HG03439 (cell line): ENCODE measurements at regions not wholly inside any gene's neighbourhood (a gene's known extent, or its start where the extent isn't known, plus 50 kb on each side); places are given as distances from the start of the nearest gene placed in this dataset.

ENCODE experiments used
- ATAC-seq: cut with Tn5 transposase; IDR thresholded peaks from one replicate; pipeline ENCODE4 v1.9.1; 2021; ENCODE audit warnings: mild to moderate bottlenecking, moderate library complexity; ENCODE audit not compliant: unreplicated experiment

GRCh38 chr12:67579662-67580003, 68.9 kb upstream of the DYRK2 start:
- ATAC-seq = no peak

- ATAC-seq = no peak
Measured at GRCh38 chr12:67582238-67582834, 66.2 kb upstream of the DYRK2 start.

GRCh38 chr12:67582844-67583243, 65.7 kb upstream of the DYRK2 start:
- ATAC-seq = no peak

- ATAC-seq = no peak
Measured at GRCh38 chr12:67586951-67587350, 61.6 kb upstream of the DYRK2 start.

- no peak for ATAC-seq
Measured at GRCh38 chr12:67589078-67589477, 59.5 kb upstream of the DYRK2 start.

GRCh38 chr12:67590149-67590790, 58.3 kb upstream of the DYRK2 start:
- no peak for ATAC-seq

- peak; percentile 66 for ATAC-seq
Measured at GRCh38 chr12:67592228-67593011, 56.1 kb upstream of the DYRK2 start.

- no peak for ATAC-seq
Measured at GRCh38 chr12:67593041-67593440, 55.5 kb upstream of the DYRK2 start.

- no peak for ATAC-seq
Measured at GRCh38 chr12:67593461-67594330, 54.8 kb upstream of the DYRK2 start.

- no peak for ATAC-seq
Measured at GRCh38 chr12:67594888-67595287, 53.7 kb upstream of the DYRK2 start.

- no peak for ATAC-seq
Measured at GRCh38 chr12:67595365-67595764, 53.2 kb upstream of the DYRK2 start.

GRCh38 chr12:67598598-67598997, 49.9 kb upstream of the DYRK2 start:
- no peak for ATAC-seq
